GM23338 (cell line): ENCODE measurements at regions not wholly inside any gene's neighbourhood (a gene's known extent, or its start where the extent isn't known, plus 50 kb on each side); places are given as distances from the start of the nearest gene placed in this dataset.

Experiments used
- CREB1 ChIP-seq: fragments of 250-450 bp; sonication (Bioruptor Pico); IDR thresholded peaks from 2 replicates; pipeline ENCODE4 v1.5.0; 2020; ENCODE audit warnings: low read depth, mild to moderate bottlenecking, moderate library complexity
- EZH2 ChIP-seq: fragments of 200-600 bp; sonication (generic); IDR thresholded peaks from one replicate; pipeline ENCODE4 v1.8.0; 2017; ENCODE audit warnings: antibody characterized with exemption, mild to moderate bottlenecking, low read depth; ENCODE audit not compliant: unreplicated experiment
- EZH2phosphoT487 ChIP-seq: fragments of 200-600 bp; sonication (generic); IDR thresholded peaks from one replicate; pipeline ENCODE4 v1.8.1; 2018; ENCODE audit warnings: antibody characterized with exemption; ENCODE audit not compliant: unreplicated experiment
- JUNB ChIP-seq: IDR thresholded peaks from one replicate; pipeline ENCODE4 v1.6.1; 2016; ENCODE audit warnings: antibody characterized with exemption; ENCODE audit not compliant: unreplicated experiment
- NANOG ChIP-seq: IDR thresholded peaks from 2 replicates; pipeline ENCODE4 v1.6.1; 2016; ENCODE audit warnings: antibody characterized with exemption, borderline replicate concordance
- POLR2AphosphoS5 ChIP-seq: IDR thresholded peaks from 2 replicates; pipeline ENCODE4 v1.6.1; 2016; ENCODE audit warnings: antibody characterized with exemption, low read depth
- STAT1 ChIP-seq: IDR thresholded peaks from one replicate; pipeline ENCODE4 v1.6.1; 2016; ENCODE audit warnings: antibody characterized with exemption; ENCODE audit not compliant: unreplicated experiment
- ZNF114 ChIP-seq: fragments of 250-450 bp; sonication (Bioruptor Pico); IDR thresholded peaks from 2 replicates; pipeline ENCODE4 v1.5.0; 2020; ENCODE audit warnings: mild to moderate bottlenecking, moderate library complexity
- TF ChIP-seq, protein P1 (sequence below), 2 experiments: fragments of 200-600 bp in 1 of 2; sonication (generic) in 1 of 2; conservative IDR thresholded peaks; 2 replicates each; pipeline versions ENCODE4 v1.5.1 to v1.6.1; 2016 to 2017; ENCODE audit warnings: antibody characterized with exemption in 2 of 2, low read depth in 2 of 2, mild to moderate bottlenecking in 2 of 2, moderate library complexity in 1 of 2
- TF ChIP-seq, protein P2 (sequence below): IDR thresholded peaks from one replicate; pipeline ENCODE4 v1.6.1; 2018; ENCODE audit warnings: antibody characterized with exemption; ENCODE audit not compliant: unreplicated experiment
- TF ChIP-seq, protein P3 (sequence below): IDR thresholded peaks from 2 replicates; pipeline ENCODE4 v1.6.1; 2016; ENCODE audit warnings: antibody characterized with exemption

DNA sequence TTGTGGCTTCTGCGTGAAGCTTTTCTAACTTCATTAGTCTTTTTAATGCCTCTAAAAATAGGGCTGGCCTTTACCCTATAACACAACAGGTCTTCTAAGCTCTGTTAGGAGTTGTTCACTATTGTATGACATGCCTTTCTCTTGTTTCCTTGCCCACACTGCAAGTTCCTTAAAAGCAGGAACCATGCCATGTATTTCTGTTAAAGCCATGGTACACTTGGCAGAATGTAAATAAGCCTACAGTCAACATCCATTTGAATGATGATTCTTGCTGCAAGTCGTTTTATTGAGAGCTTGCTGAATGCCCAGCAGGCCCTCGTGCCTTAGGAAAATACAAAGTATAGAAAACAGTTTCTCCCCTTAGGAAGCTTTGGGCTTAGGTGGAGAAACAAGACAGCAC is 214.6 kb downstream of the DUSP10 start:
- no peak for TF ChIP-seq EZH2
- TF ChIP-seq, protein P1, sequence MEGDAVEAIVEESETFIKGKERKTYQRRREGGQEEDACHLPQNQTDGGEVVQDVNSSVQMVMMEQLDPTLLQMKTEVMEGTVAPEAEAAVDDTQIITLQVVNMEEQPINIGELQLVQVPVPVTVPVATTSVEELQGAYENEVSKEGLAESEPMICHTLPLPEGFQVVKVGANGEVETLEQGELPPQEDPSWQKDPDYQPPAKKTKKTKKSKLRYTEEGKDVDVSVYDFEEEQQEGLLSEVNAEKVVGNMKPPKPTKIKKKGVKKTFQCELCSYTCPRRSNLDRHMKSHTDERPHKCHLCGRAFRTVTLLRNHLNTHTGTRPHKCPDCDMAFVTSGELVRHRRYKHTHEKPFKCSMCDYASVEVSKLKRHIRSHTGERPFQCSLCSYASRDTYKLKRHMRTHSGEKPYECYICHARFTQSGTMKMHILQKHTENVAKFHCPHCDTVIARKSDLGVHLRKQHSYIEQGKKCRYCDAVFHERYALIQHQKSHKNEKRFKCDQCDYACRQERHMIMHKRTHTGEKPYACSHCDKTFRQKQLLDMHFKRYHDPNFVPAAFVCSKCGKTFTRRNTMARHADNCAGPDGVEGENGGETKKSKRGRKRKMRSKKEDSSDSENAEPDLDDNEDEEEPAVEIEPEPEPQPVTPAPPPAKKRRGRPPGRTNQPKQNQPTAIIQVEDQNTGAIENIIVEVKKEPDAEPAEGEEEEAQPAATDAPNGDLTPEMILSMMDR (conservative IDR thresholded peaks at IDR 0.05; ENCODE audit: low read depth in 2 of 2): no peak
- TF ChIP-seq POLR2AphosphoS5: no peak
- TF ChIP-seq, protein P2, sequence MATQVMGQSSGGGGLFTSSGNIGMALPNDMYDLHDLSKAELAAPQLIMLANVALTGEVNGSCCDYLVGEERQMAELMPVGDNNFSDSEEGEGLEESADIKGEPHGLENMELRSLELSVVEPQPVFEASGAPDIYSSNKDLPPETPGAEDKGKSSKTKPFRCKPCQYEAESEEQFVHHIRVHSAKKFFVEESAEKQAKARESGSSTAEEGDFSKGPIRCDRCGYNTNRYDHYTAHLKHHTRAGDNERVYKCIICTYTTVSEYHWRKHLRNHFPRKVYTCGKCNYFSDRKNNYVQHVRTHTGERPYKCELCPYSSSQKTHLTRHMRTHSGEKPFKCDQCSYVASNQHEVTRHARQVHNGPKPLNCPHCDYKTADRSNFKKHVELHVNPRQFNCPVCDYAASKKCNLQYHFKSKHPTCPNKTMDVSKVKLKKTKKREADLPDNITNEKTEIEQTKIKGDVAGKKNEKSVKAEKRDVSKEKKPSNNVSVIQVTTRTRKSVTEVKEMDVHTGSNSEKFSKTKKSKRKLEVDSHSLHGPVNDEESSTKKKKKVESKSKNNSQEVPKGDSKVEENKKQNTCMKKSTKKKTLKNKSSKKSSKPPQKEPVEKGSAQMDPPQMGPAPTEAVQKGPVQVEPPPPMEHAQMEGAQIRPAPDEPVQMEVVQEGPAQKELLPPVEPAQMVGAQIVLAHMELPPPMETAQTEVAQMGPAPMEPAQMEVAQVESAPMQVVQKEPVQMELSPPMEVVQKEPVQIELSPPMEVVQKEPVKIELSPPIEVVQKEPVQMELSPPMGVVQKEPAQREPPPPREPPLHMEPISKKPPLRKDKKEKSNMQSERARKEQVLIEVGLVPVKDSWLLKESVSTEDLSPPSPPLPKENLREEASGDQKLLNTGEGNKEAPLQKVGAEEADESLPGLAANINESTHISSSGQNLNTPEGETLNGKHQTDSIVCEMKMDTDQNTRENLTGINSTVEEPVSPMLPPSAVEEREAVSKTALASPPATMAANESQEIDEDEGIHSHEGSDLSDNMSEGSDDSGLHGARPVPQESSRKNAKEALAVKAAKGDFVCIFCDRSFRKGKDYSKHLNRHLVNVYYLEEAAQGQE: no peak
- no peak for TF ChIP-seq EZH2phosphoT487
- TF ChIP-seq CREB1: no peak
- TF ChIP-seq, protein P3, sequence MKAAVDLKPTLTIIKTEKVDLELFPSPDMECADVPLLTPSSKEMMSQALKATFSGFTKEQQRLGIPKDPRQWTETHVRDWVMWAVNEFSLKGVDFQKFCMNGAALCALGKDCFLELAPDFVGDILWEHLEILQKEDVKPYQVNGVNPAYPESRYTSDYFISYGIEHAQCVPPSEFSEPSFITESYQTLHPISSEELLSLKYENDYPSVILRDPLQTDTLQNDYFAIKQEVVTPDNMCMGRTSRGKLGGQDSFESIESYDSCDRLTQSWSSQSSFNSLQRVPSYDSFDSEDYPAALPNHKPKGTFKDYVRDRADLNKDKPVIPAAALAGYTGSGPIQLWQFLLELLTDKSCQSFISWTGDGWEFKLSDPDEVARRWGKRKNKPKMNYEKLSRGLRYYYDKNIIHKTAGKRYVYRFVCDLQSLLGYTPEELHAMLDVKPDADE: no peak
- no peak for TF ChIP-seq STAT1
- TF ChIP-seq ZNF114: no peak
- no peak for TF ChIP-seq JUNB
- no peak for TF ChIP-seq NANOG
